ENCODE measurements at regions not wholly inside any gene's neighbourhood (a gene's known extent, or its start where the extent isn't known, plus 50 kb on each side); places are given as distances from the start of the nearest gene placed in this dataset.

DNA sequence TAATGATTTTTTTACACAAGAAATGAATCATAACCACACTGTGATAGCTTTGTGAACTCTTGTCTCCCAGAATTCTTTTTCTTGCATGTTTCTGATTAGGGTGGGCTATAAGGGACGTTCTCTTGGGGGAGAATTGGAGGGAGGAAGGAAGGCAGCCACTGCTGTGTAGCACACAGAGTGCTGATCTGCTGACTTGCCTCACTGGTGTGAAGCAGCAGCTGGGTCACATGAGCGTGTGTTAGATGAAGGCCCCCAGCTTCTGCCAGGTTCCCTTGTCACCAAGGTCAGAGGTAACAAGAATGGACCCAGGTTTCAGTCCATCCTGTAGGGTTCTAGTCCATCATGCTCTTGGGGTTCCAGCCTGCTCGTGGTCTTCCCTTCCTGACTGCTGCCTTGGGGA, 107.4 kb upstream of the GLI2 start:
- Mint-ChIP-seq H3K4me1 (ENCODE audit: low read depth) (no peaks in the 10 kb centered on the region), H3K36me3 (ENCODE audit: insufficient read depth in 2 of 2) (no peaks in the 10 kb centered on the region), H3K27ac (no peak overlapping the region), H3K27me3 (ENCODE audit: low read depth) (no peaks in the 10 kb centered on the region), H3K4me3 (no peak overlapping the region), H3K9me3 (no peaks in the 10 kb centered on the region)
- ATAC-seq (replicated peaks in 1 of 2): no peak
- DNase-seq: no peak

DNA sequence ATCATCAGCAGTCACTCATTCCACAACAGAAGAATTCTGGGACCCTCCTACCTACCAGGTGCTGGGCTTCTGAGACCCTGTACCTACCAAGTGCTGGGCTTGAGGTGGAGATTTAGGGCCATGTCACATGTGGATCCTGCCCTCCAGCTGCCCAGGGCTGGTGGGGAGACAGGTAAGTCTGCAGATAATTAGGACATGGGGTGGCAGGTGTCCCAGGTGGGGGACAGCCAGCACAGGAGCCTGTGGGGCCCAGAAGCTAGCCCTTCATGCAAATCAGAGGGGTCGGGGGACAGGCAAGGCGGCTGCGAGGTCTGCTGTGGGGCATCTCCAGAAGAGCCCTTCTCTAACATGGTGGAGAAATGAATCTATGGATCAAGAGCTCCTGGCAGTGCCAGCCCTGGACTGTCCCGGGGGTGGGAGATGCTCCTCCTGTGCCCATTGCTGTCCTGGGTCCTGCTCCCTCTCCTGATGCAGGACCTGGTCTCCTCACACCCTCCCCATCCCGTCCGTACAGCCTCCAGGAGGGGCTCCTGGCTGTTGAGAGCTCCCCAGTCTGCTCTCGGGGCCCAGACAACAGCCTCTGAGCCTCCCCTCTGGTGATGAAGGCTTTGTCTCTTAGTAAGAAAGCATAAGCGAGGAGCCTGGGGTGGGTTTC, 106.3 kb upstream of the GLI2 start:
- DNase-seq: no peak
- H3K9me3 Mint-ChIP-seq: no peaks in the 10 kb centered on the region
- ATAC-seq (replicated peaks in 1 of 2): no peak
- H3K4me1 Mint-ChIP-seq (ENCODE audit: low read depth): no peaks in the 10 kb centered on the region
- H3K36me3 Mint-ChIP-seq (ENCODE audit: insufficient read depth in 2 of 2): no peaks in the 10 kb centered on the region
- H3K4me3 Mint-ChIP-seq: no peak overlapping the region
- H3K27me3 Mint-ChIP-seq (ENCODE audit: low read depth): no peaks in the 10 kb centered on the region
- H3K27ac Mint-ChIP-seq: no peak overlapping the region

DNA sequence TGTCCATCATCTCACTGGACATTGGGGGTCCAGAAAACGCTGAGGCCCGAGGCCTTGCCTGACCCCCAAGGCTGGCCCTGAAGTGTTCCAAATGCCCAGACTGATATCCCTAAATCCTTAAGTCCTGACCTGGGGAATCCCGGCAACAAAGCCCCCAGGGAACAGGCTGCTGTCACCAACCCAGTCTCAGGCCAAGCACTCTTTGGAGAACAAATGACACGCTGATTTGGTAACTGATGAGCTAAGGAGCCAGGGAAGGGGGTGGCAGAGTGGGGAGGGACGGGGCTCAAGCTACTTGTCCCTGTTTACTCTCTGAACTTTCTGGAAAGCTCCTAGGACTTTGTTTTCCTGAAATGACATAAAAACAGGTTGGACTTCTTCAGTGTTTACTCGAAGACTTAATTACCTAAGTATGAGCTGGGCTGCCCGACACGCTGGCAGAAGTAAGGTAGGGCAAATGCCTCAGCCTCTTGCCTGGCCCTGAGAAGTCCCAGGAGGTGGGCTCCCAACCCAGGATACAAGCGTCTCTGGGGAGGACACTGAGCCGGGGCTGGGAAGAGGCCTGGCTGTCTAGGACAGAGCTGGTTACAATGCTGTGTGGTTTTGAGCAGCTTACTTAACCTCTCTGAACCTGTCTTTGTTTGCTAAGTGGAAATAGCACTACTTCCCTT, 105.5 kb upstream of the GLI2 start:
- H3K36me3 Mint-ChIP-seq (ENCODE audit: insufficient read depth in 2 of 2): no peaks in the 10 kb centered on the region
- H3K4me3 Mint-ChIP-seq: no peak overlapping the region
- no peak for DNase-seq
- no peaks in the 10 kb centered on the region for H3K4me1 Mint-ChIP-seq (ENCODE audit: low read depth)
- H3K27ac Mint-ChIP-seq: no peak overlapping the region
- H3K27me3 Mint-ChIP-seq (ENCODE audit: low read depth): no peaks in the 10 kb centered on the region
- H3K9me3 Mint-ChIP-seq: no peaks in the 10 kb centered on the region
- ATAC-seq (replicated peaks in 1 of 2): no peak

DNA sequence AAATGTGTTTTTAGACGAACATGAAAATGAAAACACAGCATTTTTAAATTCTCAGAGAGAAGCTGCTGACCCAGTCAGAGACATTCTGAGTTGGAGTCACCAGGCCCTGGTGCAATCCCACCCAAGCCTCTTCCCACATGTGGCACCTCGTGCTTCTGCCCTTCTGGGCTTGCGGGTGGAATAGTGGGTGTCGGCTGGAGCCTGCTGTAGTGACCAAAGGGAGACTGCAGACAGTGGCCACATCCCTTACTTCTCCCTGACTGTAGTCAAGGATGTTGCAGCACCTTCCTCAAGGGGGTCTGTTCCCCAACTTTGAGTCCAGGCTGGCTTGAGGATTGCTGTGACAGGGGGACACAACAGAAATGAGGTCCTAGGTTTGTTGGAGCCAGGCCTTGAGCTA, 104.4 kb upstream of the GLI2 start:
- no peak for ATAC-seq (replicated peaks in 1 of 2)
- Mint-ChIP-seq H3K36me3 (ENCODE audit: insufficient read depth in 2 of 2) (no peaks in the 10 kb centered on the region), H3K27me3 (ENCODE audit: low read depth) (no peaks in the 10 kb centered on the region), H3K27ac (no peak overlapping the region), H3K4me1 (ENCODE audit: low read depth) (no peaks in the 10 kb centered on the region), H3K4me3 (no peak overlapping the region), H3K9me3 (no peaks in the 10 kb centered on the region)
- DNase-seq: no peak

DNA sequence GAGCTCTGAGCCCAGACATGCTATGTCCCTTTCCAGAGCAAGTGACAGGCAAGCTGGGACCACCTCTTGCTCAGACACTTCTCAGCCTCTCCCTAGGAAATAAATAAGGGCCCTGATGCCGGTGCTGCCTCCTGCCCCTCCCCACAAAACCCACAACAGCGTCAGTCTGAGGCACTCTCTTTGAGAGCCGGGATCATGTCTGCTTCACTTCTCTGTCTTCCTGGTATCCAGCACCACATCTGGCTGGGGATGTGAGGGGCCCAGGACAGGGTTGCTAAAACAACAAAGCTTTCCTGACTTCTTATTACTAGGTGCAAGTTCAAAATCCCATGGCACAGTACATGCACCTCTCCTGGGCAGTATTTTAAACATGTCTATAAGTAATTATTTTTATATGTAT, 103.9 kb upstream of the GLI2 start:
- ATAC-seq (replicated peaks in 1 of 2): no peak
- DNase-seq: no peak
- Mint-ChIP-seq H3K36me3 (ENCODE audit: insufficient read depth in 2 of 2) (no peaks in the 10 kb centered on the region), H3K27ac (no peak overlapping the region), H3K4me3 (no peak overlapping the region), H3K4me1 (ENCODE audit: low read depth) (no peaks in the 10 kb centered on the region), H3K9me3 (no peaks in the 10 kb centered on the region), H3K27me3 (ENCODE audit: low read depth) (no peaks in the 10 kb centered on the region)

DNA sequence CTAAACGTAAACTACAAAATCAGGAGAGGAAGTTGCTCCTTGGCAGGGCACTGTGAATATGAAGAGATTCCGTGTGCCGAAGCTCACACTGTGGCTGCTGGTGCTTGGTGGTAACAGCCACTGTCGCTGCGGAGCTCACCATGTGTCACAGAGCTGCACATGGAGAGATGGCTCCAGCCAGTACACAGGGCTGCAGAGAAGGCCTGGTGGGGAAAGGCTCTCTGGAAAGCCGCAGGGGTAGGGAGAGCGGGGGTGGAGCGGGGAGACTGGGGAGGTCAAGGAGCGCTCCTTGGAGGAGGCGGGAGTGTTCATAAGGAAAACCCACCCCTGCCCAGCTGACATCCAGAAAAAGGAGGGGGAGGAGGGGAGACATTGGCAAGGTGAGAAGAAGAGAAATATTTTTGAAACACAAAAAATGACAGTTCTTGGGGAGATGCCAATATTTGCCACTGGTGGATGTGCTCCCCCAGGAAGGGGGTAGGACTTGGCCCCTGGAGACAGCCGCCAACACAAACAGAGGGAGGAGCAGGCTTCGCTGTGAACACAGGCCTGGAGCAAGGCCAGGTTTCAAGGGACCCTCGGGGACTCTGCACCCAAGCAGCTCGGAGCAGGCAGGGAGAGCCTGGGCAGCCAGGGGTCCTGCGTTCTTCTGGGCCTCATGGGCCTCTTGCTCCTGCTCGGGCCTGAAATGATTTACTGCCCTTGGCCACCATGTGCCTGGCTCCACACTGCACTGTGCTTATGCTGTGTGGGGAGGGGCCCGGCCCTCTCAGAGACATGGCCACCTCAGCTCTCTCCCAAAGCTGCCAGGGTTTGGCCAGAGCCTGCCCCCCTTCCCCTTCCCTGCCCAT, 102.6 kb upstream of the GLI2 start:
- Mint-ChIP-seq H3K36me3 (ENCODE audit: insufficient read depth in 2 of 2) (no peaks in the 10 kb centered on the region), H3K4me1 (ENCODE audit: low read depth) (no peaks in the 10 kb centered on the region), H3K27me3 (ENCODE audit: low read depth) (no peaks in the 10 kb centered on the region), H3K27ac (no peak overlapping the region), H3K9me3 (no peaks in the 10 kb centered on the region), H3K4me3 (no peak overlapping the region)
- DNase-seq: no peak
- ATAC-seq (replicated peaks in 1 of 2): no peak

DNA sequence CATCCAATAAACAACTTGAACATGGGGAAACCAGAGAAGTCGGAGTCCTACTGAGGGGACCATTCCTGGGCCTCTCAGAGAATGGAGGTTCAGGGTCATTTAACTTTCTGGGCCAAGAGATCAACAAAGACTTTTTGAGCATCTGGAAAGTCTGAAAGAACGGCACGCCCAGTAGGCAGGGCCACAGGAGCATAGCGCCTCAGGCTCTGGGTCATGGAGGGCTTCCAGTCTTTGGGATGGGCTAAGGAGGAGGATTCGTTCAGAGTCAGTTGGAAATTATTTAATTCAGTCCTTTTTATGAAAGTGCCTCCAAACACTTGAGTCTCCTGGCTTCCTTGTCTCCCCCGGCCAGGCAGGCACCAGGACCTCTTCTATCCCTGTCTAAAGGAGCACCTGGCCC, 101.1 kb upstream of the GLI2 start:
- Mint-ChIP-seq H3K27ac (no peak overlapping the region), H3K4me3 (no peak overlapping the region)
- DNase-seq: no peak

DNA sequence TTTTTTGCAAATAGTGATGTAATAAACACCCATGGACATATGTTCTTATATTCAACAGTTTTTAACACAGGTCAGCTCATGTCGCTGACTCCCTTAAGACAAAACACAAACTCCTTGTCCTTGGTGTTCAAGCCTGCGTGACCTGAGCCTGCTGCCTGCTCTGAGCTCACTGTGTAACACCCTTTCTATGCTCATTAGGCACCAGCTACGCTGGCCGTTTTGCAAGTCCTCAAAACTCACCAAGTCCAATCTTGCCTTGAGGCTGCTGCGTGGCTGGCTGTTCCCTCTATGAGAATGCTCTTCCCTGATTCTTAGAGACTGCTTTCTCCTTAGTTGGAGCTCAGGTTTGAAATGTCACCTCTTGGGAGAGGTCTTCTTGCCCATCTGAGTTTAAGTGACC, 100.5 kb upstream of the GLI2 start:
- H3K9me3 Mint-ChIP-seq: no peaks in the 10 kb centered on the region
- H3K4me3 Mint-ChIP-seq: no peak overlapping the region
- no peaks in the 10 kb centered on the region for H3K4me1 Mint-ChIP-seq (ENCODE audit: low read depth)
- no peaks in the 10 kb centered on the region for H3K27me3 Mint-ChIP-seq (ENCODE audit: low read depth)
- ATAC-seq (replicated peaks in 1 of 2): no peak
- no peak overlapping the region for H3K27ac Mint-ChIP-seq
- DNase-seq: no peak
- no peaks in the 10 kb centered on the region for H3K36me3 Mint-ChIP-seq (ENCODE audit: insufficient read depth in 2 of 2)

More for the DNA sequence above, 101.1 kb upstream of the GLI2 start:
- Mint-ChIP-seq H3K9me3 (no peaks in the 10 kb centered on the region), H3K36me3 (ENCODE audit: insufficient read depth in 2 of 2) (no peaks in the 10 kb centered on the region), H3K27me3 (ENCODE audit: low read depth) (no peaks in the 10 kb centered on the region), H3K4me1 (ENCODE audit: low read depth) (no peaks in the 10 kb centered on the region)
- no peak for ATAC-seq (replicated peaks in 1 of 2)

DNA sequence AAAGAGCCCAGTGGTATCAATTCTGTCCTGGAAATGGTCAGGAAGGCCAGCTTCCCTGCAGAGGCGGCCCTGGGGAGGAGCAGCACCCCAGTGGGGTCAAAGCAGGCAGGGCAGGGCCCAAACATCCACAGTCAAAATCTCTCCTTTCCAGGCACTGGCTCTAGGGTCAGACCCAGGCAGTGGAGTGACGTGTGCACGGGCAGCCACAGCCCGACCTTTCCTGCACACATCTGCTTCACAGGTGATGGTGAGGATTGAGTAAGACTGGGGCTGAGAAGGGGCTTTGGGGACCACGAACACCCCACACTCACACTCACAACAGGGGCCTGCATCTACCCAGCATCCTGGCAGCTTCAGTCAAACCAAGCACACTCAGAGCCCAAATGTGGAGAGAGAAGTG, 97.8 kb upstream of the GLI2 start:
- DNase-seq: no peak
- no peak for ATAC-seq (replicated peaks in 1 of 2)
- H3K9me3 Mint-ChIP-seq: no peaks in the 10 kb centered on the region
- H3K36me3 Mint-ChIP-seq (ENCODE audit: insufficient read depth in 2 of 2): no peaks in the 10 kb centered on the region
- H3K27me3 Mint-ChIP-seq (ENCODE audit: low read depth): no peaks in the 10 kb centered on the region
- H3K4me3 Mint-ChIP-seq: no peak overlapping the region
- H3K27ac Mint-ChIP-seq: no peak overlapping the region
- no peaks in the 10 kb centered on the region for H3K4me1 Mint-ChIP-seq (ENCODE audit: low read depth)

DNA sequence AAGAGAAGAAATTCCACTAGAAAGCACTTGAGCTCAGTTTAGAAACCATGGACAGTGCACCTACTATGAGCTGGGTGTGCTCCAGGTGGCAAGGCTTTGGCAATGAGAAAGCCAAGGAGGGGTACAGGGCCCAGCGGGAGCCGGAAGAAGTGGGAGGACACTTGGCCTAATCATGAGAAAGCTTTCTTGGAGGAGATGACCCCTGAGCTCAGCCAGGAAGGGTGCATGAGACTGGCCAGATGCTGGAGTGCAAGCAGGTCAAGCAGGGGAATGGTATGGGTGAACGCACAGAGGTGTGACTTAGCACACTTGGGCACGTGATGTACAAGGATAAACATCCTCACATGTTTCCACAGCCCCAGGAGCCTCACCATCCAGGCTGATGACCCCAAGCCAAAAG, 97.2 kb upstream of the GLI2 start:
- DNase-seq: no peak
- no peaks in the 10 kb centered on the region for H3K4me1 Mint-ChIP-seq (ENCODE audit: low read depth)
- no peak overlapping the region for H3K4me3 Mint-ChIP-seq
- H3K27me3 Mint-ChIP-seq (ENCODE audit: low read depth): no peaks in the 10 kb centered on the region
- H3K9me3 Mint-ChIP-seq: no peaks in the 10 kb centered on the region
- ATAC-seq (replicated peaks in 1 of 2): no peak
- H3K27ac Mint-ChIP-seq: no peak overlapping the region
- no peaks in the 10 kb centered on the region for H3K36me3 Mint-ChIP-seq (ENCODE audit: insufficient read depth in 2 of 2)

DNA sequence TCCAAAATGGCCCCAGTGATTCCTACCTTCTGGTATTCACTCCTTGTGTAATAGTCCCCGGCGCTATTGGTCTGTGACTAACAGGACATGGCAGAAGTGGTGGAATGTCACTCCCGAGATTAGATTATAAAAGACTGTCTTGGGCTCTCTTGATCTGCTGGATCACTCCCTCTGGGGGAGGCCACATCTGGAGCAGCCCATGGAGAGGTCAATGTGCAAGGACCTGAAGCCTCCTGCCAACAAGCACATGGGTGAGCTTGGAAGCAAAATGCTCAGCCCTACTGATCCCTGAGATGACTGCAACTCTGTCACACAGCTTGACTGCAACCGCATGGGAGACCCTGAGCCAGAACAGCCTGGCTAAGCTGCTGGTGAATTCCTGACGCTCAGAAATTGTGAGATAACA, 94.3 kb upstream of the GLI2 start:
- no peaks in the 10 kb centered on the region for H3K27me3 Mint-ChIP-seq (ENCODE audit: low read depth)
- H3K9me3 Mint-ChIP-seq: no peaks in the 10 kb centered on the region
- H3K27ac Mint-ChIP-seq: no peak overlapping the region
- H3K4me3 Mint-ChIP-seq: no peak overlapping the region
- no peaks in the 10 kb centered on the region for H3K4me1 Mint-ChIP-seq (ENCODE audit: low read depth)
- no peaks in the 10 kb centered on the region for H3K36me3 Mint-ChIP-seq (ENCODE audit: insufficient read depth in 2 of 2)
- DNase-seq (no peak), ATAC-seq (replicated peaks in 1 of 2) (no peak)

DNA sequence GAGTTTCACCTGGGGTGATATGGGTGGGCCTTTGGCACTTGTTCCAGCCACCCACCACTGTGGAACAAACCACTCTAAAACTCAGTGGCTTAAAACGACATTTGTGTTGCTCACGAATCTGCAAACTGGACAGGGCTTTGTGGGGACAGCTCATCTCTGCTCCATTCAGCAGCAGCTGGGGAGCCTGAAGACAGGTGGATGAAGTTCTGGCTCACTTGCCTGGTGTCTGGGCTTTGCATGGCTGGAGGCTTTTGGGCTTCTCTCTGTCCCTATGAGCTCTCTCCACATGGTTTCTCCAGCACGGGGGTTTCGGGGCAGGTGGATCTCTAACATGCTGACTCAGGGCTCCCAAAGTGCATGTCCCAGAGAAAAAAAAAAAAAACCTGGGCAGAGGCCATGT, 93.0 kb upstream of the GLI2 start:
- no peaks in the 10 kb centered on the region for H3K9me3 Mint-ChIP-seq
- ATAC-seq (replicated peaks in 1 of 2): no peak
- no peaks in the 10 kb centered on the region for H3K27me3 Mint-ChIP-seq (ENCODE audit: low read depth)
- DNase-seq: no peak
- no peak overlapping the region for H3K27ac Mint-ChIP-seq
- no peaks in the 10 kb centered on the region for H3K4me1 Mint-ChIP-seq (ENCODE audit: low read depth)
- no peak overlapping the region for H3K4me3 Mint-ChIP-seq
- H3K36me3 Mint-ChIP-seq (ENCODE audit: insufficient read depth in 2 of 2): no peaks in the 10 kb centered on the region

DNA sequence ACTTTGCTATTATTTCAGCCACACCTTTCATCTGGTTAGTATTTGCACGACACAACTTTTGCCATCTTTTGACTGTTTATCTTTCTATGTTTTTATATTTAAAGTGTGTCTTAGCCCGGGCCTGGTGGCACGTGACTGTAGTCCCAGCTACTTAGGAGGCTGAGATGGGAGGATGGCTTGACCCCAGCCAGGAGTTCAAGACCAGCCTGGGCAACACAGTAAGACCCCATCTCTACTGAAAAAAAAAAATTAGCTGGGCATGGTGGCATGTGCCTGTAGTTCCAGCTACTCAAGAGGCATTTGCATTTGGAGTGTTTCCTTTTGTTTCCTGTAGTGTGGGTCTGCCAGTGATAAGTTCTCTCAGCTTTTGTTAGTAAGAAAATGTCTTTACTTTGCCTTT, 88.7 kb upstream of the GLI2 start:
- H3K27me3 Mint-ChIP-seq (ENCODE audit: low read depth): no peaks in the 10 kb centered on the region
- ATAC-seq (replicated peaks in 1 of 2) (no peak), DNase-seq (no peak)
- H3K9me3 Mint-ChIP-seq: peaks cover 7 to 12% of the 10 kb centered on the region in 2 donors
- no peak overlapping the region for H3K4me3 Mint-ChIP-seq
- H3K36me3 Mint-ChIP-seq (ENCODE audit: insufficient read depth in 2 of 2): peaks cover 6 to 13% of the 10 kb centered on the region in 2 donors
- H3K27ac Mint-ChIP-seq: no peak overlapping the region
- H3K4me1 Mint-ChIP-seq (ENCODE audit: low read depth): no peaks in the 10 kb centered on the region
